Vagina (tissue), 2 donors: ENCODE measurements at regions not wholly inside any gene's neighbourhood (a gene's known extent, or its start where the extent isn't known, plus 50 kb on each side); places are given as distances from the start of the nearest gene placed in this dataset.

Experiments
- POLR2AphosphoS5 ChIP-seq, 2 donors: sonication (generic); formaldehyde crosslinking; IDR thresholded peaks; one replicate each; pipeline ENCODE4 v1.9.0; 2017; ENCODE audit warnings: antibody characterized with exemption in 2 of 2, mild to moderate bottlenecking in 2 of 2, low read depth in 1 of 2; ENCODE audit not compliant: insufficient read depth in 1 of 2
- TF ChIP-seq, protein P1 (sequence below), 3 experiments: fragments of 450-650 bp in 2 of 3; fragments of 200-600 bp in 1 of 3; sonication (generic) in 1 of 3; IDR thresholded peaks; one replicate each; pipeline ENCODE4 v1.5.1; 2017 to 2019; ENCODE audit warnings: antibody characterized with exemption in 3 of 3, mild to moderate bottlenecking in 2 of 3, moderate library complexity in 2 of 3

DNA sequence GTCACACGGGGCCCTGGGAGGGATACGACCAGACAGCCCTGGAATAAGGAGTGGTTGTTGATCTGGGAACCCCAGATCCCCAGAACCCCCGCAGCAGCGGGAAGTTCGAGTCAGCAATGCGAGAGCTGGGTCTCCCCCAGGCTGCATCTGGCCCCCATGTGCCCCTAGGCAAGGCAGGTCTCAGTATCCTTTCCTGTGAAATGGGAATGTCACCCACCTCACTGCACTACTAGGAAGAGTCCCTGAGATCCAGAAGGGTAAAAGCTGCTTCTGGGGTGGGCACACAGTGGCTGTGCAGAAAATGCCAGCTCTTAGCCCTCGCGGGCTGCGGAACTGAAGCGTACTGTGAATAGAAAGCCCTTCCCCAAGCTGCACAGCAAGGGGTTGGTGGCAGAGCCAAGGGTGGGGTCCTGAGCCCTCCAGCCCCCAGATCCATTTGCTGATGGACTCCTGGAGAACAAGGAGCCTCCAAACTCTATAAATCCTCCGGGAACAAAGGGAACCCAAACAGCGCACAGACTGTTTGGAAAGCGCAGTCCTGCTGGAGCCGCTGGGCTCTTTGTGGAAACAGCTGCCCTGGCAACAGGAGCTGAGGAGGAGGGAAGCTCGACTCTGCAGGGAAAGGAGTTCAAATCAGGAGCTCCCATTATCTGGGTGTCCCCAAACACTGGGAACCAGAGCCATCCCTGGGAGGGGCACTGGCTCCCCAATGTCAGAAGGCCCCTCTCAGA lies 68.2 kb upstream of the SHISAL1 start:
- TF ChIP-seq, protein P1, sequence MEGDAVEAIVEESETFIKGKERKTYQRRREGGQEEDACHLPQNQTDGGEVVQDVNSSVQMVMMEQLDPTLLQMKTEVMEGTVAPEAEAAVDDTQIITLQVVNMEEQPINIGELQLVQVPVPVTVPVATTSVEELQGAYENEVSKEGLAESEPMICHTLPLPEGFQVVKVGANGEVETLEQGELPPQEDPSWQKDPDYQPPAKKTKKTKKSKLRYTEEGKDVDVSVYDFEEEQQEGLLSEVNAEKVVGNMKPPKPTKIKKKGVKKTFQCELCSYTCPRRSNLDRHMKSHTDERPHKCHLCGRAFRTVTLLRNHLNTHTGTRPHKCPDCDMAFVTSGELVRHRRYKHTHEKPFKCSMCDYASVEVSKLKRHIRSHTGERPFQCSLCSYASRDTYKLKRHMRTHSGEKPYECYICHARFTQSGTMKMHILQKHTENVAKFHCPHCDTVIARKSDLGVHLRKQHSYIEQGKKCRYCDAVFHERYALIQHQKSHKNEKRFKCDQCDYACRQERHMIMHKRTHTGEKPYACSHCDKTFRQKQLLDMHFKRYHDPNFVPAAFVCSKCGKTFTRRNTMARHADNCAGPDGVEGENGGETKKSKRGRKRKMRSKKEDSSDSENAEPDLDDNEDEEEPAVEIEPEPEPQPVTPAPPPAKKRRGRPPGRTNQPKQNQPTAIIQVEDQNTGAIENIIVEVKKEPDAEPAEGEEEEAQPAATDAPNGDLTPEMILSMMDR (IDR thresholded peaks at IDR 0.05) = no peak
- no peak for TF ChIP-seq POLR2AphosphoS5 (IDR thresholded peaks at IDR 0.05; ENCODE audit: insufficient read depth in 1 of 2, low read depth in 1 of 2)
